GM18505 (cell line): ENCODE measurements at regions not wholly inside any gene's neighbourhood (a gene's known extent, or its start where the extent isn't known, plus 50 kb on each side); places are given as distances from the start of the nearest gene placed in this dataset.

Experiments
- ATAC-seq: cut with Tn5 transposase; IDR thresholded peaks from one replicate; pipeline ENCODE4 v1.9.1; 2021; ENCODE audit not compliant: unreplicated experiment
- POLR2A ChIP-seq: IDR thresholded peaks from 4 replicates; pipeline ENCODE4 v1.6.1; 2011; ENCODE audit warnings: borderline replicate concordance; ENCODE audit not compliant: insufficient read depth, insufficient read length; ENCODE audit errors: extremely low read depth

DNA sequence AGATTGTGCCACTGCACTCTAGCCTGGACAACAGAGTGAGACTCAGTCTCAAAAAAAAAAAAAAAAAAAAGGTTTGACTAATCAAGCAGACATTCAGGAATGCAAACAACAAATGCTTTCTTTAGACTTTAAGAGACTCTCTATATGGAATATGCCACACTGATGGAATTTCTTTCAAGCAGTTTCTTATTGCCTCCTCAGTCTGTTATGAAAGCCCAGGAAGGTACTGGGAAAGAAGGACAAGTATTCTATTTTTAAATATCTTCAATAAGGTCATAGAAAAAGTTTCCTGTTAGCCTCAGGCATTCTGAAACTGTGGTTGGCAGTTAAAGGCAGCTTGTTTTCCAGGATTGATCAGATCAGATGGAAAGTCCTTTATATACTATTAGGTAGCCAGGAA lies 241.6 kb downstream of the PIK3C3 start:
- no peak for ATAC-seq

DNA sequence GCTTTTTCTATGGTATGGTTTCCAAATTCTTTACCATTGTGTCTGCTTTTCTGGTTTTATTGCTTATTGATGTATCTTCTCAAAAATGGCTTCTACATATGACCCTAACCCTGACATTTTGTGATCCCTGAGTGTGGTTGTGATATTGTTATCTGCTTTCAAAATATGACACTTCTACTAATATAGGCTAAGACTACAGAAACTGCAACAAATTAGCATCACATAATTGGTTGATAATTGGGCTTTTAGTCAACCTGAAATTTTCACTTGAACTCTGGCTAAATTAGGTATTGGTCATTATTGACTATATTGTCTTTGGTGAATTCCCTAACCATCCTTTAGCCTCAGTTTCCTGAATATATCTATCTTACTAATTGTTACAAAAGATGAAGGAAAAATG lies 246.1 kb downstream of the PIK3C3 start:
- no peak for ATAC-seq
- no peak for TF ChIP-seq POLR2A

More for the DNA sequence above, 241.6 kb downstream of the PIK3C3 start:
- TF ChIP-seq POLR2A = no peak

DNA sequence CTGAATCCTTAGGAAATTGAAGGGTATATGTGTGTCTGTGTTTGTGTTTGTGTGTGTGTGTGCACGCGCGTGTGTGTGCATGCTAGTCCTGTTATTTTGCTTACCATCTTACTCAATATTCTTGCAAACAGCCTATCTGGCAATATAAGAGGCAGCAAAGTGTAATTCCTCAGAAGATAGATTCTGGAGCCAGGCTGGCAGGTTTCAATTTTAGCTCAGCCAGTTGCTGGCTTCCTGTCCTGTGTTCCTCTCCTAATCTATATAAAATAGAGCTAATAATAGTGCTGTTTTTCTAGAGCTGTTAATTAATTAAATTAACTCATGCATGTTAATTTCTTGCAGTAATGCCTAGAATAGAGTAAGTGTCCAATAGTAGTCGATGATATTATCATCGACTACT lies 256.2 kb downstream of the PIK3C3 start:
- no peak for ATAC-seq

DNA sequence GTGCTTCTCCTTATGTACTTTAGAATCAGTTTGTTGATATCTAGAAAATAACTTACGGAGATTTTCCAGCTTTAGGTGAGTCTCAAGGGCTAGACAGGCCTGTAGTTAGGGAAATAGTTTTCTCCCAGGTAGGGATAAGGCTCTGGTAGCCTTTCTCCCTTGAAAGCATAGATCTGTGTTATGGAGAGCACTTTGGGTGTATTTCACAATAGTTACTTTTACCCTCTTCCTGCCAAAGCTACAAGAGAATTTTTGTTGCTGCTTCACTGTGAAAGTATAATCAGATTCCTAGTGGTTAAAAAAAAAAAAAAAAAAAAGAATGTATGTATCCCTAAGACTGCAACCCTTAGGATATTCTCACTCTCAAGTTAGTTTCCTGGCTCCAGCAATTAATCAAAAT lies 267.5 kb downstream of the PIK3C3 start:
- no peak for ATAC-seq
- no peak for TF ChIP-seq POLR2A

More for the DNA sequence above, 256.2 kb downstream of the PIK3C3 start:
- TF ChIP-seq POLR2A = no peak

DNA sequence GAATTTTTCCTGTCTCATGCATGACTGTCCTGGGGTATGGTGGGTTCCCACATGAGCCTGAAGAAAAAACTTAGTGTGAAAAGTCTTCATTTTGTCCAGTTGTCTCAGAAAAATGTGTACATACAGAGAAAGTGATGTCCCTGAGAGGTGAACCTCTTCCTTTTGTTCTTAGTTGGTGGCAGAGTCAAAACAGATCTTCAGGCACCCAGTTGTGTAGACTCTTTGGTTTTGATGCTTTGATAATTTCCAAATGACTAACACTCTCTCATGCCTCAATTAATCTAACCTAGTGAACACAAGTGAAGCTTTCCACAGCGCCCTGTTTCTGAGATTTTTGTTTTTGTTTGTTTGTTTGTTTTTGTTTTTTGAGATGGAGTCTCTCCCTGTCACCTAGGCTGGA lies 273.5 kb downstream of the PIK3C3 start:
- no peak for TF ChIP-seq POLR2A

DNA sequence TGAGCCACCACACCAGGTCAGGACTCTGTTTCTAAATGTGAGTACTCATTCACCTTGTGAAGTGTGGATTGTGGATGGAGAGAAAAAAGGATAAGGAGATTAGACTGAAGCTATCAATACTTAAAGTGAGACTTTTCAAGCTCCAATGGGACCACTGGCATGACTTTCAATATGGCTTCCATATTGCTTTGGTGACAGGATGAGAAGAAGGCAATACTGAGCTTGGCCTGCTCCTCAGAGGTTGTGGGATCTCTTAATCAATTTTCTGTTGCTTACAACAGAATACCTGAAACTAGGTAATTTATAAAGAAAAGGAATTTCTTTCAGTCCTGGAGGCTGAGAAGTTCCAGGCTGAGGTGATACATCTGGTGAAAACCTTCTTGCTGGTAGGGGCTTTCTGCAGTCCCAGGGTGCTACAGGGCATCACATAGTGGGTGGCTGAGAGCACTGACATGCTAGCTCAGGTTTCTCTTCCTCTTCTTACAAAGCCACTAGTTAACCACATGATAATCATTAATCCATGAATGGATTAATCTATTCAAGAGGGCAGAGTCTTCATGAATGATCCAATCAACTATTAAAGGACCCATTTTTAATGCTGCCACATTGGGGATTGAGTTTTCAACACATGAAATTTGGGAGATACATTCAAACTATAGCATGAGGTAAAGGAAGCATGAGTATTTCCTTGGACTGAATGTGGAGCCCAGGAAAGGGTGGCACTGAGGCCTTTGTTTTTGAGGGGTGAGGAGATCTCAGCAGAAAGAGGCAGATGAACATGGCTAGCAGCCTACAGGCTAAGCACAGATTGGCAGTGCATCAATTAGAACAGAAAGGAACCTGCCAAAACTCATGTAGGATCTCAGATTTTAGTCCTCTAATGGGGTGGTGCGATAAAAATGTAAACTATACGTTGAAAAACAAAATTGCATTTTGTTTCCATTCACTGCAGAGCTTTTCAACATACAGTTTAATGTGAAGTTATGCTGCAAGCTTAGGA lies 274.5 kb downstream of the PIK3C3 start:
- ATAC-seq = peak; percentile 98
- TF ChIP-seq POLR2A = no peak

More for the DNA sequence above, 273.5 kb downstream of the PIK3C3 start:
- ATAC-seq = no peak

DNA sequence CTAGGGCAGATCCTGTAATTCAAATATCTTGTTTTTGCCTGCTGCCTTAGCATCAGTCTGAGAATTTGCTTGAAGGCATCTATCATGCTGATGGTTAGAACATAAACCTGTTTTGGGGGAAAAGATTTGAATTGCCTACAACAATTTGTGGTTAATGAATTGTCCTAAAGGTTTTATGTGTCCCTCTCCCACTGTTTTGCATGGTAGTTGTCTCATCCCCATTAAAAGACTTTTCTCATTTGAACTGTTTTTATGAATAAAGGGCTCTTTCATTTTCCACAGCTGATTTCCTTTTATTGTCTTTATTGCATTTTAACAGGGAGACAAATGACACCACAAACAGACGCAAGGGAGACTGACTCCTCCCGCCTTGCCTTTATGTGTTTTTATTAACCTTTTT lies 275.6 kb downstream of the PIK3C3 start:
- TF ChIP-seq POLR2A = no peak
- no peak for ATAC-seq

DNA sequence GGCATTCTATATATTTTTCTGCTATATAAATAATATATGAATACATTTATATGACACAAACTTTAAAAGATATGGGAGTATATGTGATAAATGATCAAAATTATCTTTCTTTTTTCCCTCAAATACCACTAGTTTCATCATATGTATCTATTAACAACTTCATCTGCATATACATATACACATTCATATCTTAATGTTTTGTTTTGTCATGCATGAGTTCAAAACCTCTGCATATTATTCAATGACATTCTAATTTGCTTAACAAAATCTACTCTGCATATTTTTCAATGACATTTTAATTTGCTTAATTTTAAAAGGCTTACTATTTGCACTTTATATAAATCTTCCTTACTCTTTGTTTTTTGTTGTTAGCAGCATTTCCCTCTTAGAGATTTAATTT lies 276.2 kb downstream of the PIK3C3 start:
- ATAC-seq = no peak
- TF ChIP-seq POLR2A = no peak

DNA sequence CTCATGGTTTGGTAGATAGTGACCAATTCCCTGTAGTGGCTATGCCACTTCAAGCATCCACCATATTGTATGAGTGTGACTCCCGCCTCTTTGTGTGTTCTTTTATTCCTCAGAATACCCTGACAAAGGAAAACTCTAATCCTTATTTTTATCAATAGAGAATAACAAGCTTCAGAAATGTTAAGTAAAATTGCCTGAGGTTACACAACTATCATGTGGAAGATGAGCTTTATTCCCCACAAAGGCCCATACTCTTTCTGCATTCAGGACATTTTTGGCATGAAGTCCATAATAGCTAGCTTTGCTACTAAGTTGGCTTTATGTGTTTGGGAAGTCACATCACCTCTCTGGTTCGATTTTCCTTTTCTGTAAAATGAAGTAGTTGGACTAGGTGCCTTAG lies 276.8 kb downstream of the PIK3C3 start:
- TF ChIP-seq POLR2A = no peak

DNA sequence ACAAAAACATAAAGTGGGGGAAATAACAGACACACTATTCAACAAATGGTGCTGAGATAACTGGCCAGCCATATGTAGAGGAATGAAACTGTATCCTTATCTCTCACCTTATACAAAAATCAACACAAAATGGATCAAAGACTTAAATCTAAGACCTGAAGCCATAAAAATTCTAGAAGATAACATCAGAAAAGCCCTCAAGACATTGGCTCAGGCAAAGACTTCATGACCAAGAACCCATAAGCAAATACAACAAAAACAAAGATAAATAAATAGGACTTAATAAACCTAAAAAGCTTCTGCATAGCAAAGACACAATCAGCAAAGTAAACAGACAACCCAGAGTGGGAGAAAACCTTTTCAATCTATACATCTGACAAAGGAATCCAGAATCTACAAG lies 278.9 kb downstream of the PIK3C3 start:
- no peak for TF ChIP-seq POLR2A
- ATAC-seq = no peak

More for the DNA sequence above, 276.8 kb downstream of the PIK3C3 start:
- no peak for ATAC-seq

DNA sequence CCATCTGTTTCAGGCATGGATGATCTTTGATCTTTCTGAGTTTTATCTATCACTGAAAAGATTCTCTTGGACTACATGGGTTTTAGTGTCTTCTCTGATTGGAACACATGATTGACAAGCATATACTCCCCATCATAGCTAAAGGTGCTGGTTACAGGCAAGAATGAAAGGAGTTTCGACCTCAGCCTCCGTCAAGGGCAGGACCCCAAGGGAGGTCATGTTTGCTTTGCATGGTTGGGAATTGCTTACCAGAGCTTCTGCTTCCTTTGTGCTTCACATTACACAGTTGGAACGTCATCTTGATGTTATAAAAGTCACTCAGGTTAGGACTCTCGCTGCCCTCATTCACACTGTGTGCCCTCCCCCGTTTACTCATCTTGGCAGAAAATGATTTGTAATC lies 287.7 kb downstream of the PIK3C3 start:
- no peak for ATAC-seq
- no peak for TF ChIP-seq POLR2A

DNA sequence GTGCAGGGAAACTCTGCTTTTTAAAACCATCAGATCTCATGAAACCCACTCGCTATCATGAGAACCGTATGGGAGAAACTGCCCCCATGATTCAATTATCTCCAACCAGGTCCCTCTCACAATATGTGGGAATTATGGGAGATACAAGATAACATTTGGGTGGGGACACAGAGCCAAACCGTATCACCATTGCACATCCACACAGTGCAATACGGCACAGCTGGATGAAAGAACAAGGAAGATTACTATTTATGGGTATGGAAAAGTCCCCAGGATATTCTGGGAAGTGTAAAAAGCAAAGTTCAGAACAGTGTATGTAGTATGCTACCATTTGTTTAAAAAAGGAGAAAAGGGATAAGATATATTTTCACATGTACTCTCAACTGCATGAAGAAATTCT lies 290.1 kb downstream of the PIK3C3 start:
- TF ChIP-seq POLR2A = no peak
- ATAC-seq = no peak

DNA sequence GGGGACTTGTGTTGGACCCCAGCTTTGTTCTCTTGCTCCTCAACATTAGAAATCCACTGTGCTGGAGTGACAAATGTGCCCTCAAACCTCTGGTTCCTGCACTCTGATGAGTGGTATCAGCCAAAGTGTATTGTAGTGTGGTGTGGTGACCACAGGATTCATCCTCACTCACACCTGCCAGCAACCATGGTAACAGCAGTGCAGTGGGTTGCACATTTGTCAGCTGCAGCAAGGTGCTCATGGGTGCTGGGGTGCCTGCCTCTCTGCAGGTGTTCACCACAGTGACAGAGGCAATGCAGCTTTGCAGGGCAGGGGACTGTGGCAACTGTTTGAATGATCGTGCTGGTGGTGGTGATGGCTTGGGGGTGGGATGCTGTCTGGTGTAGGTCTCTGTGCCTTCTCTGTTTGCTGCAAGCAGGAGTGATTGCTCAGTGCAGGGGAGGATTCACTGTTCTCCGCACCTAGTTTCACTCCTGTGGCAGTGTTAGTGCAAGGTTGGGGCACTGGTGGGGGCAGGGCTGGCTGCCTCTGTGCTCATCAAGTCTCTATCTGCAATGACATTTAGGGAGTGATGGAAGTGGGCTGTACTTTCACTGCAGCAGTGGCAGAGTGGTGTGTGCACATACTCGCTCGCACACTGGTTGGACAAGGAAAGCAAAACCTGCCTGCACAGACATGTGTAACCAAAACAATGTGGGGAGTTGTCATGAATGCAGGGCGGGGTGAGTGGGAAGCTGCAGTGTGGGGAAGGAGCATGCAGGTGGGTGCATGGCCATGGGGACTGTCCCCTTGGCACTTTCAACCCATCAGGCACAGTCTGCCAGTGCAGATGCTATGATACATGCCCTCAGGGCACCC lies 301.1 kb downstream of the PIK3C3 start:
- no peak for TF ChIP-seq POLR2A
- ATAC-seq = no peak
